ENCODE measurements at regions not wholly inside any gene's neighbourhood (a gene's known extent, or its start where the extent isn't known, plus 50 kb on each side); places are given as distances from the start of the nearest gene placed in this dataset.

- Mint-ChIP-seq H3K27me3 (ENCODE audit: unreplicated experiment) (no peaks in the 10 kb centered on the region), H3K4me3 (ENCODE audit: unreplicated experiment) (no peak overlapping the region), H3K4me1 (ENCODE audit: low read depth, unreplicated experiment) (peaks cover 8% of the 10 kb centered on the region), H3K27ac (ENCODE audit: unreplicated experiment) (no peak overlapping the region), H3K36me3 (ENCODE audit: unreplicated experiment) (no peaks in the 10 kb centered on the region), H3K9me3 (ENCODE audit: unreplicated experiment) (no peaks in the 10 kb centered on the region)
- no peak for DNase-seq
- TF ChIP-seq CTCF (IDR thresholded peaks at IDR 0.05; ENCODE audit: partially characterized antibody, unreplicated experiment) = peak; percentile 20
These were observed 243.3 kb upstream of the REG3G start for GRCh38 chr2:78782196-78782595.

- no peak for TF ChIP-seq CTCF (IDR thresholded peaks at IDR 0.05; ENCODE audit: partially characterized antibody, unreplicated experiment)
- Mint-ChIP-seq H3K27me3 (ENCODE audit: unreplicated experiment) (peaks cover 1% of the 10 kb centered on the region), H3K27ac (ENCODE audit: unreplicated experiment) (no peak overlapping the region), H3K36me3 (ENCODE audit: unreplicated experiment) (no peaks in the 10 kb centered on the region), H3K9me3 (ENCODE audit: unreplicated experiment) (no peaks in the 10 kb centered on the region), H3K4me1 (ENCODE audit: low read depth, unreplicated experiment) (no peaks in the 10 kb centered on the region), H3K4me3 (ENCODE audit: unreplicated experiment) (no peak overlapping the region)
- no peak for DNase-seq
These were observed 213.4 kb upstream of the REG3G start for GRCh38 chr2:78811955-78812610.

DNA sequence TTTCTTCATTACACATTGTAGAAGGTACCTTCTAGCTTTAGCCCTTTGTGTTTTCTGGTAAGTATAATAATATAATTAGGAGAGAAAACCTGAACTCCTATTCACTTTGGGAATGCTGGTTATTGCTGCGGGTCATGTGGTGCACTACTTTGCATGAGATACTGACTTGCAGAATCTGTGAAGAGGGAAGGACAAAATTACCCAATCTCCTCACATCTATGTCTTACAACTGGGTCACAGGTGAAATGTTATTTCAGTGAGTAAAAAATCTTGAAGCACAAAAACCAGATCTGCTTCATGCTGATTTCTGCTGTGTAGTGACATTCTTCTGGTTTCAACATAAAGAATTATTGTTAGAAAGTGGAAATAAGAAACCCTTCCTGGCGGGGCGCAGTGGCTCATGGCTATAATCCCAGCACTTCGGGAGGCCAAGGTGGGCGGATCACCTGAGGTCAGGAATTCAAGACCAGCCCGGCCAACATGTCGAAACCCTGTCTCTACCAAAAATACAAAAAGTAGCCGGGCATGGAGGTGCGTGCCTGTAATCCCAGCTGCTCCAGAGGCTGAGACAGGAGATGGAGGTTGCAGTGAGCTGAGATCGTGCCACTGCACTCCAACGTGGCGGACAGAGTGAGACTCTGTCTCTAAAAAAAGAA, 211.0 kb upstream of the REG3G start:
- Mint-ChIP-seq H3K4me1 (ENCODE audit: low read depth, unreplicated experiment) (no peaks in the 10 kb centered on the region), H3K36me3 (ENCODE audit: unreplicated experiment) (no peaks in the 10 kb centered on the region), H3K4me3 (ENCODE audit: unreplicated experiment) (no peak overlapping the region), H3K9me3 (ENCODE audit: unreplicated experiment) (no peaks in the 10 kb centered on the region), H3K27ac (ENCODE audit: unreplicated experiment) (no peak overlapping the region), H3K27me3 (ENCODE audit: unreplicated experiment) (peaks cover 1% of the 10 kb centered on the region)
- TF ChIP-seq CTCF (IDR thresholded peaks at IDR 0.05; ENCODE audit: partially characterized antibody, unreplicated experiment) = no peak
- DNase-seq = no peak

DNA sequence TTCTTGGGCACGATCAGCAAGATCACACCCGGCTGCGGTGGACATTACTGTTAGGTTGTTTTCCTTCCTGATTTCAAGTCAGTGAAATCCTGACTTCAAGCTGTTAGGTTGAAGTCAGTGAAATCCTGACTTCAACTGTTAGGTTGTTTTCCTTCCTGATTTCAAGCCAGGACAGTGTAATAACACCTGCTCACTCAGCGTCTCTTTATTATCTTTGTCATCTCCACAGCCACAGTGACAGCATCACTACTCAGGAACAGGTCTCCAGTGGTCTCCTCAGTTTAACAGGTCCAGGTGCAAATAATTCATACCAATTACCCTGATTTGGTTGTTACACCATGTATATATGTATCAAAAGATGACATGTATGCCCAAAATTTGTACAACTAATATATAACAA, 208.1 kb upstream of the REG3G start:
- no peaks in the 10 kb centered on the region for H3K27me3 Mint-ChIP-seq (ENCODE audit: unreplicated experiment)
- H3K4me3 Mint-ChIP-seq (ENCODE audit: unreplicated experiment) = no peak overlapping the region
- H3K27ac Mint-ChIP-seq (ENCODE audit: unreplicated experiment) = no peak overlapping the region
- H3K4me1 Mint-ChIP-seq (ENCODE audit: low read depth, unreplicated experiment) = no peaks in the 10 kb centered on the region
- H3K36me3 Mint-ChIP-seq (ENCODE audit: unreplicated experiment) = no peaks in the 10 kb centered on the region
- DNase-seq = no peak
- no peaks in the 10 kb centered on the region for H3K9me3 Mint-ChIP-seq (ENCODE audit: unreplicated experiment)
- TF ChIP-seq CTCF (IDR thresholded peaks at IDR 0.05; ENCODE audit: partially characterized antibody, unreplicated experiment) = no peak

- H3K9me3 Mint-ChIP-seq (ENCODE audit: unreplicated experiment) = no peaks in the 10 kb centered on the region
- TF ChIP-seq CTCF (IDR thresholded peaks at IDR 0.05; ENCODE audit: partially characterized antibody, unreplicated experiment) = no peak
- no peaks in the 10 kb centered on the region for H3K36me3 Mint-ChIP-seq (ENCODE audit: unreplicated experiment)
These were observed 193.0 kb upstream of the REG3G start for GRCh38 chr2:78832481-78832880.

More at GRCh38 chr2:78832481-78832880, 193.0 kb upstream of the REG3G start:
- Mint-ChIP-seq H3K4me3 (ENCODE audit: unreplicated experiment) (no peak overlapping the region), H3K27me3 (ENCODE audit: unreplicated experiment) (no peaks in the 10 kb centered on the region), H3K27ac (ENCODE audit: unreplicated experiment) (no peak overlapping the region), H3K4me1 (ENCODE audit: low read depth, unreplicated experiment) (no peaks in the 10 kb centered on the region)
- no peak for DNase-seq
